WERI-Rb-1 (cell line): ENCODE measurements at regions not wholly inside any gene's neighbourhood (a gene's known extent, or its start where the extent isn't known, plus 50 kb on each side); places are given as distances from the start of the nearest gene placed in this dataset.
A peak's percentile ranks its signal among the peaks of the same experiment; 100 is the strongest.

Experiments used
- DNase-seq: peaks from one replicate; pipeline ENCODE4 v3.0.0-alpha.2; 2020
- H3K27ac ChIP-seq: fragments of 250-450 bp; sonication (Bioruptor Pico); 2 replicates; pipeline ENCODE4 v1.5.1; 2020; ENCODE audit warnings: mild to moderate bottlenecking, moderate library complexity
- H3K27me3 ChIP-seq: fragments of 250-450 bp; sonication (Bioruptor Pico); 2 replicates; pipeline ENCODE4 v1.5.1; 2021; ENCODE audit warnings: mild to moderate bottlenecking, low read depth, moderate library complexity; ENCODE audit not compliant: insufficient read depth, severe bottlenecking
- H3K36me3 ChIP-seq: fragments of 250-450 bp; sonication (Bioruptor Pico); 2 replicates; pipeline ENCODE4 v1.5.1; 2020; ENCODE audit warnings: mild to moderate bottlenecking, moderate library complexity
- H3K4me3 ChIP-seq: 2 replicates; pipeline ENCODE4 v1.5.1; 2011; ENCODE audit warnings: low read depth, mild to moderate bottlenecking, control low read depth, low read length
- H3K9me3 ChIP-seq: fragments of 250-450 bp; sonication (Bioruptor Pico); 2 replicates; pipeline ENCODE4 v1.5.1; 2021; ENCODE audit warnings: mild to moderate bottlenecking, moderate library complexity; ENCODE audit not compliant: severe bottlenecking
- TF ChIP-seq, protein P1 (sequence below): IDR thresholded peaks from 2 replicates; pipeline ENCODE4 v1.5.1; 2011; ENCODE audit warnings: low read depth, mild to moderate bottlenecking, control low read depth, inconsistent platforms, low read length

DNA sequence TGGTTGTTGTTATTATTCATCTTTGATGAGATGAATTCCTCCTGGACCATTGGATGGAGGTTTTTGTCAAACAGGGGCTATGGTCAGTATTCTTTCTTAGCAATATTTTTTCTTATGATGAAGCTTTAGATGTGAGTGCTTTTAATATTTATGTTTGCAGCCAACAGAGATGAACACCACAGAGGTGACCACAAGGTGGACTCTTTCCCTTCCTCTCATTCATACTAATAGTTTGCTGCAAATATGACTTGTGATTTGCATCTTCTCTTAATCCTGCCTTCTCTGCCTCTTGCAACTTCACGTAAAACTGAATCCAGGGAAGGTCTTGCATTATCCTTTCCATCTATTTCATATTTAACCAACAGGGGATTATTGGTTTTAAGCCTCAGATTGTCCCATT, 473.1 kb upstream of the UBE2E2 start:
- Histone ChIP-seq H3K27me3 (no peaks in the 10 kb centered on the region), H3K36me3 (no peaks in the 10 kb centered on the region), H3K27ac (no peak overlapping the region), H3K4me3 (no peak overlapping the region), H3K9me3 (no peaks in the 10 kb centered on the region)
- no peak for DNase-seq
- TF ChIP-seq, protein P1, sequence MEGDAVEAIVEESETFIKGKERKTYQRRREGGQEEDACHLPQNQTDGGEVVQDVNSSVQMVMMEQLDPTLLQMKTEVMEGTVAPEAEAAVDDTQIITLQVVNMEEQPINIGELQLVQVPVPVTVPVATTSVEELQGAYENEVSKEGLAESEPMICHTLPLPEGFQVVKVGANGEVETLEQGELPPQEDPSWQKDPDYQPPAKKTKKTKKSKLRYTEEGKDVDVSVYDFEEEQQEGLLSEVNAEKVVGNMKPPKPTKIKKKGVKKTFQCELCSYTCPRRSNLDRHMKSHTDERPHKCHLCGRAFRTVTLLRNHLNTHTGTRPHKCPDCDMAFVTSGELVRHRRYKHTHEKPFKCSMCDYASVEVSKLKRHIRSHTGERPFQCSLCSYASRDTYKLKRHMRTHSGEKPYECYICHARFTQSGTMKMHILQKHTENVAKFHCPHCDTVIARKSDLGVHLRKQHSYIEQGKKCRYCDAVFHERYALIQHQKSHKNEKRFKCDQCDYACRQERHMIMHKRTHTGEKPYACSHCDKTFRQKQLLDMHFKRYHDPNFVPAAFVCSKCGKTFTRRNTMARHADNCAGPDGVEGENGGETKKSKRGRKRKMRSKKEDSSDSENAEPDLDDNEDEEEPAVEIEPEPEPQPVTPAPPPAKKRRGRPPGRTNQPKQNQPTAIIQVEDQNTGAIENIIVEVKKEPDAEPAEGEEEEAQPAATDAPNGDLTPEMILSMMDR, result peak; percentile 40; the same call in 1 of the 2 replicates

DNA sequence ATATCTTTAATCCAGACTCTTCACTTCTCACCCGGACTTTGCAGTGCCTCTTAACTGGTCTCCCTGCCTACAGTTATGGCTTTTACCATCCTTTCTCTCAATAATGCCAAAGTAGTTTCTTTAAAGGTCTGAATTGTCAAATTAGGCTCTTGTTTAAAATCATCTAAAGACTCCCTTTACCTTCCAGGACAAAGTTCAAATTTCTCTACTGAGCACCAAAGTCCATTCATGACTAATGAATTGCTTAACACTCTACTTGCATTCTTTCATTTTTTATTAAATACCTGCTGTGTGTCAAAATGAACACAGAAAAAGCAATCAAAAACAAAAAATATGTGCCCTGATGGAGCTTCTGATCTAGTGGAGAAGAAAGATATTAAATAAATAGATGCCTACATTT, 472.4 kb upstream of the UBE2E2 start:
- Histone ChIP-seq H3K36me3 (no peaks in the 10 kb centered on the region), H3K27me3 (no peaks in the 10 kb centered on the region), H3K9me3 (no peaks in the 10 kb centered on the region), H3K4me3 (no peak overlapping the region), H3K27ac (no peak overlapping the region)
- DNase-seq, result no peak
- TF ChIP-seq, protein P1, result no peak

DNA sequence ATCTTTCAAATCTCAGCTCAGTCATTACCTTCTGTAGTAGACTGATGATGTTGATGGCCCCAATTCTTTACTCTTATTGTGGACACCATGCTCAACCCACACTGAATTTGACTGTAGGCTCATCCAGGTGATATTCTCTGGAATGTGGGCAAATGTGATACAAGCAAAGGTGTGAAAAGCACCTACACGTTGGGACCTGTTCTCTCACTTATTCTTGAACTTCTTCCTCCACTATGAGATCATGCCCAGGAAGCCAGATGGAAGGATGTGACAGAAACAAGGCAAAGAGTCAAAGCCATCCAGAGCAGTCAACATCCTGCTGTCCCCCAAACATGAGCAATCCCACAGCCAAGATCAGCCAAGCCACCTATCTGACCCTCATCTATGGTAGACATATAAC, 471.2 kb upstream of the UBE2E2 start:
- TF ChIP-seq, protein P1, result no peak
- H3K4me3 ChIP-seq, result no peak overlapping the region
- H3K36me3 ChIP-seq, result no peaks in the 10 kb centered on the region
- no peak overlapping the region for H3K27ac ChIP-seq
- H3K27me3 ChIP-seq, result no peaks in the 10 kb centered on the region
- DNase-seq, result no peak
- no peaks in the 10 kb centered on the region for H3K9me3 ChIP-seq

DNA sequence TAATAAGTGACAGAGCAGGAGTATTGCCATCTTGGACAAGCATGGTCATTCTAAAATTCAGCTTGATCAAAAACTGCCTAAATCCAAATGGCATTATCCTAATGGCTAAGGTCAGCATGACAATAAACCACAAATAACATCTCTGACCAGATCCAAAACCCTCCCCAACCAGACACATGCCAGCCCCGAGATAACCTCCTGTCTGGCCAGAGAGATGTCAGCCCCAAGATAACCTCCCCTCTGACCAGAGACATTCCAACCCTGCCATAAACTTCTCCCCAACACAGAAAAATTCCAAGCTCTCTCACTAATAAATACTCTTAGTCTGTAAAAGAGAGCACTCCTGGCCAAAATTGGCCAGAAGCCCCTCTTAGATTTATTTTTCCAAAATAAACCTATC, 470.5 kb upstream of the UBE2E2 start:
- Histone ChIP-seq H3K27me3 (no peaks in the 10 kb centered on the region), H3K4me3 (no peak overlapping the region), H3K9me3 (no peaks in the 10 kb centered on the region), H3K27ac (no peak overlapping the region), H3K36me3 (no peaks in the 10 kb centered on the region)
- TF ChIP-seq, protein P1, result no peak
- DNase-seq, result no peak

DNA sequence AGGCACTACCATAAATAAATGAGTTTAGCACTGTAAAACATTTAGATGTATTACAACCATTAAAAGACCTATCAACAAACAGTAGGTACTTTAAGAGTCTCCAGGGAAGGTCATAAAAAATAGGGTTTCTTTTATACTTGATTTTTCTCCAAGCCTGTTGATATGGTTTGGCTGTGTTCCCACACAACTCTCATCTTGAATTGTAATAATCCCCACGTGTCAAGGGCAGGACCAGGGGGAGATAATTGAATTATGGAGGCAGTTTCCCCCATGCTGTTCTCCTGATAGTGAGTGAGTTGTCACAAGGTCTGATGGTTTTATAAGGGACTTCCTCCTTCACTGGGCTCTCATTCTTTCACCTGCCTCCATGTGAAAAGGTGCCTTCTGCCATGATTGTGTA, 468.9 kb upstream of the UBE2E2 start:
- TF ChIP-seq, protein P1, result no peak
- H3K27ac ChIP-seq, result no peak overlapping the region
- no peaks in the 10 kb centered on the region for H3K27me3 ChIP-seq
- H3K36me3 ChIP-seq, result no peaks in the 10 kb centered on the region
- no peak overlapping the region for H3K4me3 ChIP-seq
- DNase-seq, result no peak
- no peaks in the 10 kb centered on the region for H3K9me3 ChIP-seq

DNA sequence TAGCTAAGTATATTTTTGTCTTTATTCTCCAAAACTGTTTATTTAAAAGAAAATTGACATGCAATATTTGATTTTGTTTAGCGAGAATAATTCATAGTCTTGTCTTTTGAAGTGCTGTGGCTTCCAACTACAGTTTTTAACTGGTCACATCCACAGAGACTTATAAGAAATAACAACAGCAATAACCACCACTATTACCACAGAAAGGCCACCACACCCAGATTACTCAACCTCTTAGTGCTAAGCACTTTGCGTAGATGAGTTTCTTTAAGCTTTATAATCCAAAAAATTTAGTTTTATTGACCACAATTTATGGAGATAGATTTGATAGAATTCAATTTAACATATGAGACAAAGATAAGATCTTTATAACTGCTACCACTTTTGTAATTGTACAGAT, 468.4 kb upstream of the UBE2E2 start:
- Histone ChIP-seq H3K9me3 (no peaks in the 10 kb centered on the region), H3K27ac (no peak overlapping the region), H3K36me3 (no peaks in the 10 kb centered on the region), H3K4me3 (no peak overlapping the region), H3K27me3 (no peaks in the 10 kb centered on the region)
- DNase-seq, result no peak
- TF ChIP-seq, protein P1, result no peak
